Fibroblast of mammary gland (primary cell): ENCODE measurements at regions not wholly inside any gene's neighbourhood (a gene's known extent, or its start where the extent isn't known, plus 50 kb on each side); places are given as distances from the start of the nearest gene placed in this dataset.

ENCODE experiments used
- DNase-seq: peaks from one replicate; pipeline ENCODE4 v3.0.0-alpha.2; 2010; ENCODE audit warnings: low read depth
- H3K4me3 ChIP-seq: 2 replicates; pipeline ENCODE4 v1.5.1; 2011; ENCODE audit warnings: low read depth, mild to moderate bottlenecking, low read length, moderate library complexity; ENCODE audit not compliant: control insufficient read depth
- CTCF ChIP-seq: conservative IDR thresholded peaks from 2 replicates; pipeline ENCODE4 v1.5.1; 2011; ENCODE audit warnings: low read depth, low read length, inconsistent platforms; ENCODE audit not compliant: control insufficient read depth, insufficient read depth

DNA sequence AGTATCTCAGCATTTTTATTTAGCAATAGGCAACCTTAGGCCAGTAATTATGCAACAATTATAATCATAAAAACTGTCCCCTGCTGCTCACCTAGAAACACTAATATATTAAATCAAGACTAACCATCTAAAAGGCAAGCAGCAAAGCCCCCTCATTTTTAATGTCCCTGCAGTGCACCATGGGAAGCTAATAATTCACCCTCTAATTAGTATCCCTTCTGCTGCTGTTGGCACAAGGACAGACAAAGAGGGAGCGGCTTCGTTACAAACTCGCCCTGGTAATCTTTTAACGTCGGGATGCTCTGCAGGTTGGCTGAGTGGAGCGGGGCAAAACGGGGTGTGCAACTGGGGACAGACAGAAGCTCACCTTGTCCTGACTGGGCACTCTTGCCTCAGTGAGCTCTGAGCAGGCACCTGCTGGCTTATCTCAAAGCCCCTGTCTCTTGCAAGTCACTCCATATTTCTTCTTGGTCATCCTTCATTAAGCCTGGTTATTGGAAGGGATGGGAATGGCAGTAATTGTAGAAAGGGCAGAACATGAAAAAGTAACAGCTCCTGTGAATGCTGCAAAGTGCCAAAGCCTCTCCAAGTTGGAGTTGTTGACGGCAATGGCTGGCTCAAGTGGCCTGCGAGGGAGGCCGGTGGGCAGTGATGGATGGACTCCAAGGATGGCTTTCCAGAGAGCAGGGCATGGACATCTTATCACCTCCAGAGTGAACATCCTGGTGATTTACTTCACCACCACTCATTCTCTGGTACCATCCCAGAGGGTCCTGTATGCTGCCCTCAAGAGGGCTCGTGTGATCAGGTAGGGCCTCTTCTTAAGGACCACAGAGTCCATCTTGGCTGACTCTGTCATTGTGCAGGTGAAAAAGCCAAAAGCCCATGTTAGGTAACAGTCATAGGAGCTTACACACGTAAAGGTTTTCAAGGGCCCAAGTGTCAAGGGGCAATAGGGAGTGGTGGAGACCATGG lies 219.6 kb upstream of the N4BP1 start:
- TF ChIP-seq CTCF: no peak
- no peak for DNase-seq
- no peak overlapping the region for H3K4me3 ChIP-seq

- DNase-seq: peak; percentile 7
- TF ChIP-seq CTCF: no peak
- no peak overlapping the region for H3K4me3 ChIP-seq
These were observed 214.3 kb upstream of the N4BP1 start for GRCh38 chr16:48824271-48824670.

- no peak overlapping the region for H3K4me3 ChIP-seq
- no peak for DNase-seq
- TF ChIP-seq CTCF: no peak
These were observed 212.5 kb upstream of the N4BP1 start for GRCh38 chr16:48822431-48822830.

GRCh38 chr16:48820379-48820778 lies 210.4 kb upstream of the N4BP1 start:
- H3K4me3 ChIP-seq: no peak overlapping the region
- no peak for TF ChIP-seq CTCF
- DNase-seq: no peak

DNA sequence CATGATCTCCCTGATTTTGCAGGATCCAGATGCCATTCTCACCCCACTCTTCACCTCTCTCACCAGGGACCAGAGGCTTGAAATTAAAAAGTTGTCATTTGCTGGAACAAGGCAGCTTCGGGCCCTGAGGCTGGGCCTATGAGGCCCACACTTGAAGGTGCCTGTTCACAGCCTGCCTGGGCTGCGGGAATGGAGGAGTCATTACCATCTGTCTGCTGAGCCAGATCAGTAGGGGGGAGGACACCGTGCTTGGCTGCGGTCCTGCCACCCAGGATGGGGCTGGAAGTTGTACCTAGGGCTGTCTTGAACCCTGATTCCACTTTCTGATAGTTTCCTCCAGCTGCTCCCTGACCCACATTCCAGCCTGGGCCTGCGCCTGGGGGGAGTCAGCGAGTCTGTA lies 208.3 kb upstream of the N4BP1 start:
- no peak for DNase-seq
- TF ChIP-seq CTCF: no peak
- no peak overlapping the region for H3K4me3 ChIP-seq

DNA sequence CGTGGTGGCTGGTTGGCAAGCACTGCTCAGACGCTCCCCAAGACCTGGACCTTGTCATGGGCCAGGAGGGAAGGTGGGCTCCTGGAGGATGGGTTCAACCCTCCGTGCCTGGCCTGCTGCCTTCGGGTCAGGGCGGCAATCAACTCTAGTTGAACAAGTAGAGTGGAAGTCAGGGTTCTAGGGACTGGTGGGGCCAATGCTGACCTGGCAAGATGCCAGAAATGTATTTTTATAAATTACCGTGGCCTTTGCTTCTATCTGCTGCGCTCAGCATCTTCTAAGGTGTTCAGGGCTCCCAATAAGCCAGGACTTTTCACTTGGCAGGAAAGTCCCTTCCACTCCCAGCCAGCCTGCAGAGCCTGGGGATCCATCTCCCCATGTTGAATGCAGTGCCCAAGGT lies 207.1 kb upstream of the N4BP1 start:
- no peak for TF ChIP-seq CTCF
- no peak overlapping the region for H3K4me3 ChIP-seq
- DNase-seq: no peak
